ENCODE measurements at regions not wholly inside any gene's neighbourhood (a gene's known extent, or its start where the extent isn't known, plus 50 kb on each side); places are given as distances from the start of the nearest gene placed in this dataset.

- no peaks in the 10 kb centered on the region; the same call in 1 of the 2 replicates for H3K9me1 ChIP-seq (ENCODE audit: insufficient read depth, low read length)
- H3K4me2 ChIP-seq (ENCODE audit: low read depth, low read length): no peak overlapping the region
- H3K9me3 ChIP-seq (ENCODE audit: control insufficient read depth, insufficient read depth, low read length): no peaks in the 10 kb centered on the region
- intact Hi-C loops (cut with micrococcal nuclease) (no loop called here), dilution Hi-C loops (cut with HindIII; ENCODE audit: low sequenced_read_pairs, unreplicated experiment) (no loop called here), in situ Hi-C loops (cut with MboI; ENCODE audit: low sequenced_read_pairs) (no loop called here)
- BruUV-seq (replicated peaks): no TSS peak
- H3K23ac ChIP-seq (ENCODE audit: low read depth, low read length): no peak overlapping the region
- no peak overlapping the region for H3K18ac ChIP-seq (ENCODE audit: low read depth, low read length)
- DNase-seq (no peak), ATAC-seq (ENCODE audit: low read depth) (no peak)
- H4K20me1 ChIP-seq (ENCODE audit: insufficient read depth, low read length): no peaks in the 10 kb centered on the region
- no peak overlapping the region for H4K5ac ChIP-seq (ENCODE audit: low read depth, low read length)
- WGBS, 2 experiments (ENCODE audit: extremely low coverage in 2 of 2, insufficient read length in 1 of 2): 90% methylated on average over 2 of the region's 9 CpGs; no CpG with 5 or more reads in 1 of the 2 experiments
- TF ChIP-seq FOS (IDR thresholded peaks at IDR 0.05; ENCODE audit: low read depth, low read length) (no peak), RAD21 (IDR thresholded peaks at IDR 0.05; ENCODE audit: low read length) (no peak), MXI1 (IDR thresholded peaks at IDR 0.05; ENCODE audit: borderline replicate concordance, low read depth, low read length) (no peak), MAFK (IDR thresholded peaks at IDR 0.05; ENCODE audit: low read depth, low read length) (no peak), MAZ (IDR thresholded peaks at IDR 0.05; ENCODE audit: borderline replicate concordance, low read depth, low read length) (no peak), CTCF (conservative IDR thresholded peaks at IDR 0.05; ENCODE audit: low read depth, low read length) (no peak), BHLHE40 (IDR thresholded peaks at IDR 0.05; ENCODE audit: low read depth, low read length) (no peak), RCOR1 (IDR thresholded peaks at IDR 0.05; ENCODE audit: insufficient replicate concordance, low read length) (no peak), ELK1 (IDR thresholded peaks at IDR 0.05; ENCODE audit: borderline replicate concordance, low read depth, low read length) (no peak), NFE2L2 (IDR thresholded peaks at IDR 0.05; ENCODE audit: low read depth, low read length) (no peak), CEBPB (IDR thresholded peaks at IDR 0.05; ENCODE audit: low read depth, low read length) (no peak)
- H2BK120ac ChIP-seq (ENCODE audit: low read depth, low read length): no peak overlapping the region
- no peaks in the 10 kb centered on the region for H3K36me3 ChIP-seq (ENCODE audit: control insufficient read depth, insufficient read depth, low read length)
- H2AK9ac ChIP-seq (replicated peaks; ENCODE audit: low read depth, low read length, poor library complexity): no peak overlapping the region
- no peak overlapping the region for H3K56ac ChIP-seq (ENCODE audit: extremely low read depth, insufficient read depth, low read length)
- ChIA-PET CTCF (no interaction called here), POLR2A (ENCODE audit: unreplicated experiment) (no interaction called here)
- H3K27ac ChIP-seq (ENCODE audit: insufficient read depth, low read length): no peak overlapping the region
- no peak overlapping the region for H4K91ac ChIP-seq (ENCODE audit: insufficient read depth, low read depth, low read length)
- H2BK5ac ChIP-seq (ENCODE audit: low read depth, low read length, poor library complexity, severe bottlenecking): no peak overlapping the region
- H3K9ac ChIP-seq (ENCODE audit: low read depth, low read length): no peak overlapping the region
- H3K4me1 ChIP-seq (ENCODE audit: control insufficient read depth, insufficient read depth, low read length): no peaks in the 10 kb centered on the region
- no peak overlapping the region for H3K4me3 ChIP-seq (ENCODE audit: insufficient read depth, low read depth, low read length)
- no peak overlapping the region for H3K14ac ChIP-seq (replicated peaks; ENCODE audit: low read depth, low read length)
- no peak overlapping the region for H3K4ac ChIP-seq (ENCODE audit: low read depth, low read length)
- H3K27me3 ChIP-seq (ENCODE audit: control insufficient read depth, insufficient read depth, low read length): peaks cover 66% of the 10 kb centered on the region
- no peak overlapping the region for H4K8ac ChIP-seq (ENCODE audit: low read depth in 2 of 2, low read length in 2 of 2)
- no peaks in the 10 kb centered on the region for H3K79me1 ChIP-seq (ENCODE audit: low read depth in 1 of 2, low read length in 2 of 2)
- H2BK15ac ChIP-seq (ENCODE audit: low read depth, low read length): no peak overlapping the region
- H2AFZ ChIP-seq (replicated peaks; ENCODE audit: low read length, poor library complexity): no peak overlapping the region
- no peak overlapping the region for H2BK20ac ChIP-seq (ENCODE audit: low read depth, low read length)
- no peak overlapping the region for H2AK5ac ChIP-seq (ENCODE audit: low read depth, low read length)
These were observed 126.5 kb upstream of the RUNX3 start for GRCh38 chr1:25056536-25056935.

Data from IMR-90 (cell line).